Astrocyte (in vitro differentiated cells and primary cell): ENCODE measurements at regions not wholly inside any gene's neighbourhood (a gene's known extent, or its start where the extent isn't known, plus 50 kb on each side); places are given as distances from the start of the nearest gene placed in this dataset.

Experiments
- DNase-seq: peaks from one replicate; pipeline ENCODE4 v3.0.0-alpha.2; 2010; ENCODE audit warnings: low read depth
- FAIRE-seq: peaks from 2 replicates; lab custom pipeline; 2011; peaks lifted over from hg19 to GRCh38; lab: Jason Lieb, UNC
- H2AFZ ChIP-seq: 2 replicates; pipeline ENCODE4 v1.6.0; 2012; ENCODE audit warnings: low read depth, low read length, inconsistent platforms
- H3K27ac ChIP-seq: 2 replicates; pipeline ENCODE4 v1.5.1; 2011; ENCODE audit warnings: low read depth, low read length, inconsistent platforms
- H3K27me3 ChIP-seq: 2 replicates; pipeline ENCODE4 v1.6.0; 2011; ENCODE audit warnings: low read length, inconsistent platforms; ENCODE audit not compliant: insufficient read depth
- H3K36me3 ChIP-seq: 2 replicates; pipeline ENCODE4 v1.5.1; 2011; ENCODE audit warnings: low read length, inconsistent platforms; ENCODE audit not compliant: insufficient read depth
- H3K4me1 ChIP-seq: 2 replicates; pipeline ENCODE4 v1.5.1; 2011; ENCODE audit warnings: low read length, inconsistent platforms; ENCODE audit not compliant: insufficient read depth
- H3K4me2 ChIP-seq: 2 replicates; pipeline ENCODE4 v1.6.0; 2012; ENCODE audit warnings: low read length, inconsistent platforms
- H3K4me3 ChIP-seq: 2 replicates; pipeline ENCODE4 v1.5.1; 2011; ENCODE audit warnings: low read depth, mild to moderate bottlenecking, low read length, inconsistent platforms; ENCODE audit not compliant: insufficient read depth
- H3K79me2 ChIP-seq: 2 replicates; pipeline ENCODE4 v1.6.0; 2012; ENCODE audit warnings: mild to moderate bottlenecking, low read length, inconsistent platforms; ENCODE audit not compliant: insufficient read depth
- H3K9ac ChIP-seq: 2 replicates; pipeline ENCODE4 v1.6.0; 2012; ENCODE audit warnings: mild to moderate bottlenecking, low read length, inconsistent platforms
- H3K9me3 ChIP-seq: 2 replicates; pipeline ENCODE4 v1.5.1; 2012; ENCODE audit warnings: low read depth, mild to moderate bottlenecking, low read length, inconsistent platforms; ENCODE audit not compliant: insufficient read depth
- H4K20me1 ChIP-seq: 2 replicates; pipeline ENCODE4 v1.6.0; 2012; ENCODE audit warnings: low read length, inconsistent platforms; ENCODE audit not compliant: insufficient read depth
- H3K27ac Mint-ChIP-seq: one replicate; pipeline ENCODE4 v1.8.0; 2021; ENCODE audit warnings: mild to moderate bottlenecking, mixed read lengths; ENCODE audit not compliant: unreplicated experiment
- H3K27me3 Mint-ChIP-seq: one replicate; pipeline ENCODE4 v1.8.0; 2021; ENCODE audit warnings: low read depth, mixed read lengths; ENCODE audit not compliant: unreplicated experiment
- H3K36me3 Mint-ChIP-seq: one replicate; pipeline ENCODE4 v1.8.0; 2021; ENCODE audit warnings: low read depth, mixed read lengths; ENCODE audit not compliant: unreplicated experiment
- H3K4me1 Mint-ChIP-seq: one replicate; pipeline ENCODE4 v1.8.0; 2021; ENCODE audit warnings: low read depth, mixed read lengths; ENCODE audit not compliant: unreplicated experiment
- H3K4me3 Mint-ChIP-seq: one replicate; pipeline ENCODE4 v1.8.0; 2021; ENCODE audit warnings: mild to moderate bottlenecking, moderate library complexity, mixed read lengths; ENCODE audit not compliant: unreplicated experiment
- H3K9me3 Mint-ChIP-seq: one replicate; pipeline ENCODE4 v1.8.0; 2021; ENCODE audit warnings: mild to moderate bottlenecking, mixed read lengths; ENCODE audit not compliant: unreplicated experiment
- EZH2 ChIP-seq: IDR thresholded peaks from 2 replicates; pipeline ENCODE4 v1.6.1; 2012; ENCODE audit warnings: mild to moderate bottlenecking, low read length, inconsistent platforms; ENCODE audit not compliant: insufficient read depth
- TF ChIP-seq, protein P1 (sequence below): IDR thresholded peaks from 2 replicates; pipeline ENCODE4 v1.5.1; 2011; ENCODE audit warnings: low read depth, mild to moderate bottlenecking, inconsistent platforms, low read length, moderate library complexity; ENCODE audit not compliant: insufficient read depth

DNA sequence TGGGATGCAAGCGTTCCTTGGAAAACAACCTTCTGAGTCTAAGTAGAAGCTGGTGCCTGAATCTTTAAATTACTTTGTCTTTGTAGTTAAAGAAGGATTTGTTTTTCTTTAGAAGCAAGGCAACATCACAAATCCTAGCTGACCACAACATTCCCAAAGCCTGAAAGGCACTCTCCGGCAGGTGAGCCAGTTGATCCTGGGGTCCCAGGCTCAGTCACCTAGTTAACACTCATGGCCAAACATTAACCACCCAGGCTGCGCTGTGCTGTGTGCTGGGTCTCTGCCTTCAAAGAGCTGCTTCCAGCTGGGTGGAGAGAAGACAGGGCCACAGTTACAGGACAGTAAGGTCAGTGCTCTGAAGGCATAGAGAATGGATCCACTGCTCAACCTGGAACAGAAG is 120.0 kb upstream of the TRIB2 start:
- H3K4me3 Mint-ChIP-seq: no peak overlapping the region
- H3K4me1 Mint-ChIP-seq: peaks cover 2% of the 10 kb centered on the region
- DNase-seq: no peak
- peaks cover under 1% of the 10 kb centered on the region for H3K27me3 Mint-ChIP-seq
- H3K36me3 ChIP-seq: no peaks in the 10 kb centered on the region
- H4K20me1 ChIP-seq: no peaks in the 10 kb centered on the region
- no peaks in the 10 kb centered on the region for H3K9me3 ChIP-seq
- H3K4me1 ChIP-seq: no peaks in the 10 kb centered on the region
- no peaks in the 10 kb centered on the region for H3K9me3 Mint-ChIP-seq
- H3K27me3 ChIP-seq: no peaks in the 10 kb centered on the region
- H2AFZ ChIP-seq: no peak overlapping the region
- no peak for FAIRE-seq
- no peaks in the 10 kb centered on the region for H3K79me2 ChIP-seq
- H3K9ac ChIP-seq: no peak overlapping the region
- H3K4me2 ChIP-seq: no peak overlapping the region
- H3K27ac Mint-ChIP-seq: no peak overlapping the region
- H3K36me3 Mint-ChIP-seq: no peaks in the 10 kb centered on the region
- TF ChIP-seq, protein P1, sequence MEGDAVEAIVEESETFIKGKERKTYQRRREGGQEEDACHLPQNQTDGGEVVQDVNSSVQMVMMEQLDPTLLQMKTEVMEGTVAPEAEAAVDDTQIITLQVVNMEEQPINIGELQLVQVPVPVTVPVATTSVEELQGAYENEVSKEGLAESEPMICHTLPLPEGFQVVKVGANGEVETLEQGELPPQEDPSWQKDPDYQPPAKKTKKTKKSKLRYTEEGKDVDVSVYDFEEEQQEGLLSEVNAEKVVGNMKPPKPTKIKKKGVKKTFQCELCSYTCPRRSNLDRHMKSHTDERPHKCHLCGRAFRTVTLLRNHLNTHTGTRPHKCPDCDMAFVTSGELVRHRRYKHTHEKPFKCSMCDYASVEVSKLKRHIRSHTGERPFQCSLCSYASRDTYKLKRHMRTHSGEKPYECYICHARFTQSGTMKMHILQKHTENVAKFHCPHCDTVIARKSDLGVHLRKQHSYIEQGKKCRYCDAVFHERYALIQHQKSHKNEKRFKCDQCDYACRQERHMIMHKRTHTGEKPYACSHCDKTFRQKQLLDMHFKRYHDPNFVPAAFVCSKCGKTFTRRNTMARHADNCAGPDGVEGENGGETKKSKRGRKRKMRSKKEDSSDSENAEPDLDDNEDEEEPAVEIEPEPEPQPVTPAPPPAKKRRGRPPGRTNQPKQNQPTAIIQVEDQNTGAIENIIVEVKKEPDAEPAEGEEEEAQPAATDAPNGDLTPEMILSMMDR: no peak
- TF ChIP-seq EZH2: no peak
- no peak overlapping the region for H3K27ac ChIP-seq
- no peak overlapping the region for H3K4me3 ChIP-seq

DNA sequence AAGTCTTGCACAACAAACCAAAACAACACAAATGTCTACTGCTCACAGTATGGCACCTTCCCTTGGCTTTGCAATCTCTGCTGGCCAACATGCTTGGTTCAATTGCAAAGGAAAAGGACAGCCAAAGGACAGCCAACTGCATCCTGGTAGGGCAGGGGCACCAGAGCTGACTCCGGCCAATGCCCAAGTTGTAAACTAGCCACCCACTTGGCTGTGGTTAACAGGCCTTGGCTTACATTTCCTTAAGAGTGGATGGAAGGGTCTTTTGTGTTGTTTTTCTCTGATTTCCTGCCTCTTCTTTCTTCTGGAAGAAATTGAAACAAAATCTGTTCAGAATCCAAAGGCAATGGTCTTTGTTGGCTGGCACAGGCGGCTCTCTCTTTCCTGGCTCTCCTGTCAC is 119.1 kb upstream of the TRIB2 start:
- Histone ChIP-seq H3K36me3 (no peaks in the 10 kb centered on the region), H3K4me2 (no peak overlapping the region), H3K27ac (no peak overlapping the region), H3K4me3 (no peak overlapping the region), H3K79me2 (no peaks in the 10 kb centered on the region), H3K9ac (no peak overlapping the region), H2AFZ (no peak overlapping the region), H3K27me3 (no peaks in the 10 kb centered on the region), H3K9me3 (no peaks in the 10 kb centered on the region), H4K20me1 (no peaks in the 10 kb centered on the region), H3K4me1 (no peaks in the 10 kb centered on the region)
- DNase-seq: no peak
- Mint-ChIP-seq H3K4me1 (peaks cover 2% of the 10 kb centered on the region), H3K9me3 (no peaks in the 10 kb centered on the region), H3K4me3 (no peak overlapping the region), H3K27ac (peak overlapping the region; percentile 48), H3K36me3 (no peaks in the 10 kb centered on the region), H3K27me3 (peaks cover 3% of the 10 kb centered on the region)
- FAIRE-seq: no peak
- TF ChIP-seq, protein P1: no peak
- TF ChIP-seq EZH2: no peak

DNA sequence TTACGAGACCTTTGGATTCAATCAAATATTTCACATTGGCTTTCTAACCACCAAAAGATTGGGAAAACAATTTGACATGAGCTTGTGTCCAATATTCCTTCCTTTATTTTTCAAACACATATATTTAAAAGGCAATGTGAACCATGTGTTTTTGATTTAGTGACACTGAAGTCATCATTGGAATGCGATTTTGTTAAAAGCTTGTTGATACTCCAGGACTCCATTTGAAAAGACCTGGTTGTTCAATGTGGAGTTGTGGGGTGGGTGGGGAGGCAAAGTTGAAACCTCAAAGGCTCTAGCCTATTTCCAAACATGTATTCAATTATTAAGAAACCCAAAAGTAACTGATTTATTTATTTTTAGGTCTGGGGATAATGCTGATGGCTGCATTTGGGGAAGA is 114.1 kb upstream of the TRIB2 start:
- DNase-seq (peak; percentile 20), FAIRE-seq (no peak)
- no peak overlapping the region for H2AFZ ChIP-seq
- no peaks in the 10 kb centered on the region for H3K9me3 Mint-ChIP-seq
- H3K27ac Mint-ChIP-seq: no peak overlapping the region
- peaks cover 10% of the 10 kb centered on the region for H3K4me1 ChIP-seq
- no peak for TF ChIP-seq EZH2
- TF ChIP-seq, protein P1: no peak
- no peak overlapping the region for H3K4me3 ChIP-seq
- no peak overlapping the region for H3K4me3 Mint-ChIP-seq
- no peaks in the 10 kb centered on the region for H4K20me1 ChIP-seq
- no peaks in the 10 kb centered on the region for H3K36me3 Mint-ChIP-seq
- H3K27me3 Mint-ChIP-seq: peaks cover 3% of the 10 kb centered on the region
- no peak overlapping the region for H3K4me2 ChIP-seq
- H3K36me3 ChIP-seq: no peaks in the 10 kb centered on the region
- H3K9me3 ChIP-seq: no peaks in the 10 kb centered on the region
- H3K27ac ChIP-seq: no peak overlapping the region
- H3K27me3 ChIP-seq: no peaks in the 10 kb centered on the region
- H3K9ac ChIP-seq: no peak overlapping the region
- H3K4me1 Mint-ChIP-seq: peaks cover 31% of the 10 kb centered on the region
- no peaks in the 10 kb centered on the region for H3K79me2 ChIP-seq
